GM23338 (cell line): ENCODE measurements at regions not wholly inside any gene's neighbourhood (a gene's known extent, or its start where the extent isn't known, plus 50 kb on each side); places are given as distances from the start of the nearest gene placed in this dataset.
A peak's percentile ranks its signal among the peaks of the same experiment; 100 is the strongest.
"Not testable (repeated sequence)": the region's sequence is repeated elsewhere in the genome, so short reads cannot be mapped to it uniquely, and the experiment has no call there.

Source experiments
- ATAC-seq: fragments of 200-7000 bp; cut with Tn5 transposase; 3 replicates; pipeline ENCODE4 v1.9.1; 2020
- DNase-seq: peaks from one replicate; pipeline ENCODE4 v3.0.0-alpha.2; 2015; ENCODE audit warnings: low spot score
- H2AFZ ChIP-seq: fragments of 200-600 bp; sonication (generic); 2 replicates; pipeline ENCODE4 v1.8.0; 2016; ENCODE audit warnings: antibody characterized with exemption, mild to moderate bottlenecking, moderate library complexity
- H3F3A ChIP-seq: fragments of 200-600 bp; sonication (generic); replicated peaks from 2 replicates; pipeline ENCODE4 v1.8.0; 2017; ENCODE audit warnings: antibody characterized with exemption, mixed run types, low read depth
- H3K27ac ChIP-seq: fragments of 200-600 bp; sonication (generic); 2 replicates; pipeline ENCODE4 v1.6.1; 2016; ENCODE audit warnings: low read depth
- H3K27me3 ChIP-seq: fragments of 200-600 bp; sonication (generic); 2 replicates; pipeline ENCODE4 v1.8.0; 2016; ENCODE audit warnings: mild to moderate bottlenecking, mixed run types, moderate library complexity; ENCODE audit not compliant: insufficient read depth
- H3K36me3 ChIP-seq: fragments of 200-600 bp; sonication (generic); 2 replicates; pipeline ENCODE4 v1.8.0; 2016; ENCODE audit warnings: mild to moderate bottlenecking; ENCODE audit not compliant: insufficient read depth
- H3K4me1 ChIP-seq: fragments of 200-600 bp; sonication (generic); 2 replicates; pipeline ENCODE4 v1.8.0; 2016; ENCODE audit warnings: mild to moderate bottlenecking, moderate library complexity; ENCODE audit not compliant: insufficient read depth
- H3K4me2 ChIP-seq: fragments of 200-600 bp; sonication (generic); 2 replicates; pipeline ENCODE4 v1.7.1; 2017; ENCODE audit warnings: mixed run types
- H3K4me3 ChIP-seq: fragments of 200-600 bp; sonication (generic); 2 replicates; pipeline ENCODE4 v1.6.1; 2016; ENCODE audit warnings: mixed run types
- H3K79me2 ChIP-seq: fragments of 200-600 bp; sonication (generic); replicated peaks from 2 replicates; pipeline ENCODE4 v1.8.0; 2017; ENCODE audit warnings: mild to moderate bottlenecking; ENCODE audit not compliant: insufficient read depth
- H3K9me2 ChIP-seq: fragments of 200-600 bp; sonication (generic); 2 replicates; pipeline ENCODE4 v1.8.0; 2017; ENCODE audit not compliant: insufficient read depth
- H4K20me1 ChIP-seq: fragments of 200-600 bp; sonication (generic); replicated peaks from 2 replicates; pipeline ENCODE4 v1.8.0; 2017; ENCODE audit warnings: mild to moderate bottlenecking; ENCODE audit not compliant: insufficient read depth
- H3K27ac Mint-ChIP-seq: 2 replicates; pipeline ENCODE4 v1.8.0; 2020; ENCODE audit warnings: inconsistent platforms, mild to moderate bottlenecking, moderate library complexity, mixed read lengths
- H3K27me3 Mint-ChIP-seq: 3 replicates; pipeline ENCODE4 v1.8.0; 2022; ENCODE audit warnings: low read depth, mild to moderate bottlenecking, moderate library complexity, mixed read lengths, inconsistent platforms; ENCODE audit not compliant: insufficient read depth, poor library complexity
- H3K36me3 Mint-ChIP-seq: 3 replicates; pipeline ENCODE4 v1.8.0; 2021; ENCODE audit warnings: low read depth, mild to moderate bottlenecking, inconsistent platforms, moderate library complexity, mixed read lengths
- H3K4me1 Mint-ChIP-seq: 3 replicates; pipeline ENCODE4 v1.8.0; 2020; ENCODE audit warnings: mild to moderate bottlenecking, inconsistent platforms, mixed read lengths
- H3K4me3 Mint-ChIP-seq: 3 replicates; pipeline ENCODE4 v1.8.0; 2021; ENCODE audit warnings: moderate library complexity, mild to moderate bottlenecking, inconsistent platforms, mixed read lengths
- H3K9me3 Mint-ChIP-seq: 3 replicates; pipeline ENCODE4 v1.8.0; 2020; ENCODE audit warnings: moderate library complexity, mild to moderate bottlenecking, inconsistent platforms, mixed read lengths
- EZH2 ChIP-seq: fragments of 200-600 bp; sonication (generic); IDR thresholded peaks from one replicate; pipeline ENCODE4 v1.8.0; 2017; ENCODE audit warnings: antibody characterized with exemption, mild to moderate bottlenecking, low read depth; ENCODE audit not compliant: unreplicated experiment
- POLR2AphosphoS5 ChIP-seq: IDR thresholded peaks from 2 replicates; pipeline ENCODE4 v1.6.1; 2016; ENCODE audit warnings: antibody characterized with exemption, low read depth
- ZNF114 ChIP-seq: fragments of 250-450 bp; sonication (Bioruptor Pico); IDR thresholded peaks from 2 replicates; pipeline ENCODE4 v1.5.0; 2020; ENCODE audit warnings: mild to moderate bottlenecking, moderate library complexity
- ZNF331 ChIP-seq: fragments of 250-450 bp; sonication (Bioruptor Pico); IDR thresholded peaks from 2 replicates; pipeline ENCODE4 v1.5.0; 2020; ENCODE audit warnings: low read depth, mild to moderate bottlenecking, moderate library complexity
- TF ChIP-seq, protein P1 (sequence below), 2 experiments: fragments of 200-600 bp in 1 of 2; sonication (generic) in 1 of 2; conservative IDR thresholded peaks; 2 replicates each; pipeline versions ENCODE4 v1.5.1 to v1.6.1; 2016 to 2017; ENCODE audit warnings: antibody characterized with exemption in 2 of 2, low read depth in 2 of 2, mild to moderate bottlenecking in 2 of 2, moderate library complexity in 1 of 2

DNA sequence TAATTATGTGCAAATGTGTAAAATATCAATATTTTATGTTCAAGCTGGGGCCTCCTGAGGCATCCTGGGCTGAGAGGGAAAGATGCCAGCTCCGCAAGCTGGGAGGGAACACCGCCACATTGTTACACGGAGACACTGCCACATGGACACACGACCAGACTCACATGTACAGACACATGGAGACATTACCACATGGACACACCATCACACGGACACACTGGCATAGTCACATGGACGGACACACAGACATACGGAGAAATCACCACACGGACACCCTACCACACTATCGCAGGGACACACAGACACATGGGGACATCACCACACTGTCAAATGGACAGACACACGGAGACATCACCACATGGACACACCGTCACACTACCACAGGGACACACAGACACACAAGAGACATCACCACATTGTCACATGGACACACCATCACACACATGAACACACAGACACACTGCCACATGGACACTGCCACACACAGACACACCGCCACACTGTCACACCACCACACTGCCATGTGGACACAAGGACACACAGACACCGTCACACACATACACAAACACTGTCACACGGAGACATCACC, 117.6 kb downstream of the CCDC74A start (continued):
- TF ChIP-seq, protein P1, sequence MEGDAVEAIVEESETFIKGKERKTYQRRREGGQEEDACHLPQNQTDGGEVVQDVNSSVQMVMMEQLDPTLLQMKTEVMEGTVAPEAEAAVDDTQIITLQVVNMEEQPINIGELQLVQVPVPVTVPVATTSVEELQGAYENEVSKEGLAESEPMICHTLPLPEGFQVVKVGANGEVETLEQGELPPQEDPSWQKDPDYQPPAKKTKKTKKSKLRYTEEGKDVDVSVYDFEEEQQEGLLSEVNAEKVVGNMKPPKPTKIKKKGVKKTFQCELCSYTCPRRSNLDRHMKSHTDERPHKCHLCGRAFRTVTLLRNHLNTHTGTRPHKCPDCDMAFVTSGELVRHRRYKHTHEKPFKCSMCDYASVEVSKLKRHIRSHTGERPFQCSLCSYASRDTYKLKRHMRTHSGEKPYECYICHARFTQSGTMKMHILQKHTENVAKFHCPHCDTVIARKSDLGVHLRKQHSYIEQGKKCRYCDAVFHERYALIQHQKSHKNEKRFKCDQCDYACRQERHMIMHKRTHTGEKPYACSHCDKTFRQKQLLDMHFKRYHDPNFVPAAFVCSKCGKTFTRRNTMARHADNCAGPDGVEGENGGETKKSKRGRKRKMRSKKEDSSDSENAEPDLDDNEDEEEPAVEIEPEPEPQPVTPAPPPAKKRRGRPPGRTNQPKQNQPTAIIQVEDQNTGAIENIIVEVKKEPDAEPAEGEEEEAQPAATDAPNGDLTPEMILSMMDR (conservative IDR thresholded peaks at IDR 0.05; ENCODE audit: low read depth in 2 of 2) = no peak

DNA sequence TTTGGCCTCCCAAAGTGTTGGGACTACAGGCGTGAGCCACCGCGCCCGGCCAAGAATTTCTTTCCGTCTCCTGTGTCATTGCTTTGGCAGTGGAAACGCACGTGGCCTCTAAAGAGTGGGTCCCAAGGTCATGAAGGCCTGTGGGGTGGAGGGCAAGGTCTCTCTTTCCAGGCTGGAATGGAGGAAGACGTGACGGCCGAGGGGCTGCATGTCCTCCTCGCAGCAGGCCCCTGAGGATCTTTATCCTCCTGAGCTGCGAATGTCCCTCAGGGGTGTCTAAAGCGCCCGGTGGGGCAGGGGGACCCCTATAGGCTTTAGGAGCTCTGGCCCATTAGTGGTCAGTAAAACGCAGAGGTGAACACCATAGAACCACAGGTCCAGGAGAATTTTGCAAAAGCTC, 118.5 kb downstream of the CCDC74A start:
- H3K4me1 Mint-ChIP-seq, H3F3A ChIP-seq, H3K4me2 ChIP-seq, H3K9me2 ChIP-seq, DNase-seq, H3K4me3 ChIP-seq, H3K36me3 ChIP-seq, H2AFZ ChIP-seq, H4K20me1 ChIP-seq, H3K4me1 ChIP-seq, H3K9me3 Mint-ChIP-seq, H3K27ac ChIP-seq, H3K79me2 ChIP-seq, H3K27me3 ChIP-seq, H3K27ac Mint-ChIP-seq, ATAC-seq, H3K36me3 Mint-ChIP-seq: not testable (repeated sequence)
- Mint-ChIP-seq H3K27me3 (peaks cover 12% of the 10 kb centered on the region), H3K4me3 (peak overlapping the region; percentile 61; the same call in 1 of the 3 replicates)

DNA sequence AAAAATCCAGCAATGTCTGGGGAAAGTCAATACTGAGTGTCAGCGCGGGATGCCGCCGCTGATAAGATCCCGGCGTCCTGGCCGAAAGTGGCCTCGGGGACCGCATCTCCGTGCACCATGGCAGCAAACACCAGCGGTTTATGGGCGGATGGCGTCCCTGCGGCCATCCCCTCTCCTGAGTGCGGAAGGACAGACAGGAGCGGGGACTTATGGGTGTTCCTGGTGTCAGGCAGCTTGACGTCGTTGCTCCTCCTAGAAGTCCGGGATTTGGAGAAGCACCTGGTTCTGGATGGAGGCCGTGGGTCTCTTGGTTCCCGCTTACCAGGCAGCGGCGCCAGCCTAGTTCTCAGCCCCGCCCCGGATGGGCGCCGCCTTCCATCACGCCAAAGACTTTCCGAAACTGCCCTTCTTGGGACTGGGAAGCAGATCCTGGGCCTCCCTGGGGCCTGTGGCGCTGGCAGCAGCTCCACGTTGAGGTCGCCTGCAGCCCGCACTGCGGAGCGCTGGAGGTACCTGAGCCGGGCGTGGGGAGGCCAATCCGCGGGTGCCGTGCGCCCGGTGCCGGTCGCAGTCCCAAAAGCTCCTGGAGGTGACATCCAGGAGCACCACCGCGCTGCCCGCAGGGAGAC, 119.1 kb downstream of the CCDC74A start:
- Histone ChIP-seq H3K27me3 (no peaks in the 10 kb centered on the region), H3K4me2 (no peak overlapping the region), H3K36me3 (no peaks in the 10 kb centered on the region), H3F3A (no peaks in the 10 kb centered on the region), H3K9me2 (no peaks in the 10 kb centered on the region), H3K4me1 (no peaks in the 10 kb centered on the region), H3K79me2 (no peaks in the 10 kb centered on the region), H2AFZ (no peak overlapping the region), H3K4me3 (no peak overlapping the region), H3K27ac (no peak overlapping the region), H4K20me1 (no peaks in the 10 kb centered on the region)
- TF ChIP-seq ZNF114 (CRISPR knock-in tag) = no peak
- TF ChIP-seq EZH2 = no peak
- no peak for TF ChIP-seq POLR2AphosphoS5
- TF ChIP-seq ZNF331 = no peak
- H3K36me3 Mint-ChIP-seq = no peaks in the 10 kb centered on the region
- no peak overlapping the region for H3K27ac Mint-ChIP-seq
- no peaks in the 10 kb centered on the region; the same call in 2 of the 3 replicates for H3K9me3 Mint-ChIP-seq
- no peaks in the 10 kb centered on the region for H3K4me1 Mint-ChIP-seq
- no peak; the same call in 2 of the 3 replicates for ATAC-seq
- H3K4me3 Mint-ChIP-seq = peak overlapping the region; percentile 61; the same call in 2 of the 3 replicates
- no peak for DNase-seq
- H3K27me3 Mint-ChIP-seq = peaks cover 12% of the 10 kb centered on the region

DNA sequence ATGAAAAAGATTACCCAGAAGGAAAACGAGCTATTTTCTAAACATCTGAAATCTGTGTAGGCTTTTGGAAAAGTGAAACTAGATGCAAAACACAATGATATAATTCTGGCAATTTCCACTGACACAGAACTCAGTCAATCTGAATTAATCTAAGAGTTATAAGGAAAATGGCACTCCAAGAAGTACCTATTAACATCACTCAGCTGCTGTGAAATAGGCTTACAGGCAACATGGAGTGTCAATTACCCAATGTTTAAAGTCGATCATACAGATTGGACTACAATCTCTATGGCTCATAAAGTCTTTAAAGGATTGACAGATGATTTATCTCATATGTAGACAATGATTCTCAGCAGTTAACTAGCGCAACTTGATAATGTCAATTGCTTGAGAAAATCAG, 120.9 kb downstream of the CCDC74A start:
- DNase-seq, H3K4me2 ChIP-seq, H3K4me3 ChIP-seq, H3F3A ChIP-seq, H3K36me3 Mint-ChIP-seq, H3K36me3 ChIP-seq, H3K27ac Mint-ChIP-seq, H4K20me1 ChIP-seq, H3K9me3 Mint-ChIP-seq, H3K27me3 ChIP-seq, H2AFZ ChIP-seq, H3K27ac ChIP-seq, H3K4me1 Mint-ChIP-seq, H3K9me2 ChIP-seq, H3K79me2 ChIP-seq, H3K4me1 ChIP-seq, ATAC-seq, H3K4me3 Mint-ChIP-seq: not testable (repeated sequence)
- peaks cover 12% of the 10 kb centered on the region for H3K27me3 Mint-ChIP-seq

DNA sequence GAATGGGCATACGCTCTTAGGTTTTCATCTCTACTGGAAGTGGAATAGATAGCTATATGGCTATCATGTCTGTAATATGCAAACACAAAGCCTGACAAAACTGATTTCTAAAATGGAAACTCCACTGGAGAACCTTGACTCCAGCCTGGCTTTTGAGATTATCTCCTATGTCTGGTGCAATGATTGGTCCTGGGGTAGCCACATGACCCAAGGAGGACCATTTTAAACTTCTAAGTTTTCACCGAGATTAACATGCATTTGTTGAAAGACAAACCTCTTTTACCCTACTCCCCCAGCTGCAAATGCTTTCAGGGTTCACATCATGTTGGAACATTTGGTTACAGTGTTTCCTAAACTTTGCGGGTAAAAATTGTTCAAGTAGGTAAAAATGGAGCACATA, 124.6 kb downstream of the CCDC74A start:
- not testable (repeated sequence) for H3K9me2 ChIP-seq, H4K20me1 ChIP-seq, H2AFZ ChIP-seq, H3K4me3 Mint-ChIP-seq, H3K27me3 ChIP-seq, H3K27me3 Mint-ChIP-seq, H3K4me3 ChIP-seq, H3F3A ChIP-seq, H3K36me3 ChIP-seq, H3K4me2 ChIP-seq, H3K27ac Mint-ChIP-seq, H3K79me2 ChIP-seq, H3K36me3 Mint-ChIP-seq, ATAC-seq, DNase-seq, H3K9me3 Mint-ChIP-seq, H3K4me1 Mint-ChIP-seq, H3K27ac ChIP-seq, H3K4me1 ChIP-seq

DNA sequence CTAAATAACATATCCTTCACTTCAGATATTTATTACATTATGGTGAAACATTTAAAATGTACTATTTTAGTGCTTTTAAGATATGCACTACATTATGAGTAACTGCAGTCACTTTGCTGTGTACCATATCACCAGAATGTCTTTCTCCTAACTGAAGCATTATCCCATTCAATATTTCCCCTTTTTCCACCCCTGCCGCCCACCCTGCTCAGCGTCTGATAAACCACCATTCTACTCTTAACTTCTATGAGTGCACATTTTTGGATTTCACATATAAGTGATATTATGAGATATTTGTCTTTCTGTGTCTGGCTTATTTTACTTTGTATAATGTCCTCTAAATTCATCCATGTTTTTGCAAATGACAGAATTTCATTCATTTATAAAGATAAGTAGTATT, 126.4 kb downstream of the CCDC74A start:
- H3K9me2 ChIP-seq, H3K4me1 ChIP-seq, H3K27ac ChIP-seq, DNase-seq, H4K20me1 ChIP-seq, H3K4me2 ChIP-seq, H3K79me2 ChIP-seq, H3K27me3 Mint-ChIP-seq, H3F3A ChIP-seq, H3K4me3 Mint-ChIP-seq, H2AFZ ChIP-seq, H3K4me3 ChIP-seq, H3K4me1 Mint-ChIP-seq, H3K27me3 ChIP-seq, H3K36me3 Mint-ChIP-seq, ATAC-seq, H3K27ac Mint-ChIP-seq, H3K36me3 ChIP-seq, H3K9me3 Mint-ChIP-seq: not testable (repeated sequence)
